Fibroblast of peridontal ligament (primary cell): ENCODE measurements at regions not wholly inside any gene's neighbourhood (a gene's known extent, or its start where the extent isn't known, plus 50 kb on each side); places are given as distances from the start of the nearest gene placed in this dataset.

Experiments used
- DNase-seq: peaks from one replicate; pipeline ENCODE4 v3.0.0-alpha.2; 2010; ENCODE audit errors: extremely low read depth

- DNase-seq, result no peak
Observed at GRCh38 chr3:94694894-94695293, 632.0 kb downstream of the NSUN3 start.

- no peak for DNase-seq
Observed at GRCh38 chr3:94704467-94704866, 641.6 kb downstream of the NSUN3 start.

DNA sequence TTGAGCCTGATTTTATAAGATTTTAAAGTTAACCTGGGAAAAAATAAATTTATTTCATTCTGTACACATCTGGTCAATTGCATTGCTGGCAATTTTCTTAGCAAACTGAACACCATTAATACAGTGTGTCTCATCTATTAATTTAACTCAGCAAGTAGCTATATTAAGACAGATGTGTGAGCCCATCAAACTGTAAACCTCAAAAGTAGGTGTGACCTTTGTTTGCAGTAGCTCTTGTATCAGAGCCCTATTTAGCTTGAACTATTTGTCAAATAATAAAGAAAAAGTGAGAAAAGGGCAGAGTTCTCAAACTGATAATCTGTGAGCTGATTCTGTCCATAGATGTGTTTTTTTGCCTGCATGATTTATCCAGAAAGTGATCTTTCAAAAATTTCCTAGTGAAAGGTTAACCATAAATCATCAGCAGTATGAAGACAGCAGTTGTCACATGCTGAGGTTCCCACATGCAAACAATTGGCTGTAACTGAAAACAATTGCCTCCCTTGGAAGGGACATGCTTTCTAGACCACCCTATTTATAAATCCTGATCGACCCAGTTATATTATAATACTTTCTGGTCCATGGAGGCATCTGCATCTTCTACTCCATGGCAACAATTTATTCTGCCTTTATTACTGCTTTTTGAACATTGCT is 646.5 kb downstream of the NSUN3 start:
- DNase-seq, result no peak

DNA sequence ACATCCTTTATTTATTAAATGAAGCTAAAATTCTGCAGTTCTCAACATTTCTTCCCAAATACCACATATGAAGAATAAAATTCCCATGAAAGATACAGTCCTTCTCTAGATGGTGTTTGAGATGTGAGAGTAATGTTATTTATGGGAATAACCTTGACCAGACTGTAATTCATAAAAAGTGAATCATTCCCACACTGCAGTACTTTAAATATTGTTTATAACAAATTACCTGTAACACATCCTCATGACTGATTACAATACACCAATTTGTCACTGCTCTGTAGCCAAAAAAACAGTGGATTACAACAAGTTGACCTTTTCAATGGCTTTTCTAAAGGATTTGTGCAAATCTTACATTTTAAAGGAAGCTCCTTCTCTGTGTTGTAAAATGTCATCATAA is 651.3 kb downstream of the NSUN3 start:
- DNase-seq, result no peak

DNA sequence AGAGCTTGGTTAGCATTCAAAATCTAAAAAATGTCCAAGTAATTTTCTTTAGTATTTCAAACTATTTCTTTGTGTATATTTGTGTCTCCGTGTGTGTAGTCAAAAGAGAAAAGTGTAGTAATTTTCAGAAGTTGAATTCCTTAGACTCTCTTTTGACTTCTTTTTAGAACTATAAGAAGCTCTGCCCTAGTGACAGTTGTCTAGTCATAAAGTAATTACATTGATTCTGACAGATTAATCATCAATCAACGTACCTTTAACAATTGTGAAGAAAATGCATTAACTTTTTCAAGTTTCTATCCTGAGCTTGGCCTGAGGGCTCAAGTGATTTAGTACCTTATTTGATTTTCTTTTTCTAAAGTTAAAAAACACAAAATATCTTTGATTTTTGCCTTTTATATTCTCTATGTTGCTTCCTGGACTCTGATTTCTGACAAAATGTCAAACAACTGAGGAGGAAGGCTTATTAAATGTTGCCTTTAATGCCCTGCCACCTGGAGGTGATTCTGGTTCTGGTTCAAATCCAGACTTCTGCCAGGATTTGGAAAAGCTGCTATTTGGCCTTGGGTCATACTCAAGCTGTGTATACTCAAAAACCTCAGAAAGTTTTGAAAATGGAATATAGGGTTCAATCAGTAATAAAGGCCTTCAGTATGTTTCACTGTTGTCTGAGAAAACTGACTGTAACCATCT is 653.6 kb downstream of the NSUN3 start:
- DNase-seq, result no peak

DNA sequence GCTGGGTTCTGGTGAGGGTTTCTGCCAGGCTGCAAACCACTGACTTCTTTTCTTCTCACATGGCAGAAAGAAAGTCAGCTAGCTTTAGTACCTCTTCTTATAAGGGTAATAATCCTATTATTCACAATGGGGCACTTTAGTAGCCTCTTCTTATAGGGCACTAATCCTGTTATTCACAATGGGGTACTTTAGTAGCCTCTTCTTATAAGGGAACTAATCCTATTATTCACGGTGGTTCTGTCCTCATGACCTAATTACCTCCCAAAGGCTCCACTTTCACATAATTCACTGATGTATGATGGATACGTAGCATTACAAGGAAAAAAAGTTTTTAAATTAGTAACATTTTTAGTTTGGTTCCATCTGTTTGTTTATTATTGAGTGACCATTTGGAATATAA is 671.3 kb downstream of the NSUN3 start:
- no peak for DNase-seq

- DNase-seq, result no peak
Observed at GRCh38 chr3:94735354-94735753, 672.5 kb downstream of the NSUN3 start.

DNA sequence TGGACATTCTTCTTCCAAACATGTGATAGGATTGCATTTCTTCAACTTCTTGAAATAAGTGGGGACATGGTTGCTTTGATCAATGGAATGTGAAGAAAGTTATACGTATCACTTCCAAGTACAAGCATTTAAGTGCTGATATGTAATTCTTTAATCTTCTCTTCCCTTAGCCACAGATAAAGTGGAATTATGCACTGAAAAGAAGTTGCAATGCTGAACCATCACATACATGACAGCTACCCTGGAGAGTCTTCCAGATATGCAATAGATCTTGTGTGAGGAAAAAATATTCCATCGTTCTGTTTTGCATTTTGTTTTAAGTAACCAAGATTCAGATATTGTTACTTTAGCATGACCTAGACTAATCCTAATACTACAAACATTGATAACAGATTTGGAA is 674.3 kb downstream of the NSUN3 start:
- DNase-seq, result no peak

DNA sequence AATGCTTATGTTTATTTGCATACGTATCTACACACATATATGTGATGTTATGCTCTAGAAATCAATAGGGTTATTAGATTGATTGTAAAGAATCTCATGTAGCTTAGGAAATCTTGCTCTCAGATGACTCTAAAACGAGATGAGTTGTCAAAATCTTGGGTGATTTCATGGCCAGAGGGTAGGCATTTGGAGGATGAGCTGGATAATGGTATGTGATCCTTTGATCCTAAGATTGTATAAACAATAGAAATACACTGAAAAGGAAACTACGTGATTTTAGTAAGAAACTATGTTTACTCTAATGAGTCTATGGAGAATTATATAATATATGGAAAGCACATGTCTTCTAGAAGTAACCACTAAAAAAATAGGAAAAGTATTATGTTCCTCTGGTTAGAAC is 676.6 kb downstream of the NSUN3 start:
- DNase-seq, result no peak

- DNase-seq, result no peak
Observed at GRCh38 chr3:94758751-94759150, 695.9 kb downstream of the NSUN3 start.

GRCh38 chr3:94772402-94772801 is 709.5 kb downstream of the NSUN3 start:
- no peak for DNase-seq

GRCh38 chr3:94775746-94776145 is 712.9 kb downstream of the NSUN3 start:
- DNase-seq, result no peak

- DNase-seq, result no peak
Observed at GRCh38 chr3:94776401-94776915, 713.6 kb downstream of the NSUN3 start.

DNA sequence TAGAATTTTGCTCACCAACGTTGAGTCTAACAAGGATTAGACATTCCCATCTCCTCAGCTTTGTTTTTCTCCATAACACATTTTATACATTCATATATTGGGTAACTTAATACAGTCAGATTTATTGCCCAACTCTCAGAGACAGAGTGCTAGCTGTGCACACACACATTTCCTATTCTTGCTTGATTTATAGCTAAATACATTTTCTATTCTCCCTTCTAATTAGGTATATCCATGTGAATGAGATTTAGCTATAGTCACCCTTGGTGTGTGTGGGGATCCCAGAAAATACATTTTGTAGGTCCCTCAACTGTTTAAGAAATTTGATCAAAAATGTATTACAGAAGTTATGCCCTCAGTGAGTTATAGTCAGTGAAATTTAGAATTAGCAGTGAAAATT is 715.4 kb downstream of the NSUN3 start:
- no peak for DNase-seq

GRCh38 chr3:94778814-94779494 is 716.1 kb downstream of the NSUN3 start:
- no peak for DNase-seq

GRCh38 chr3:94779699-94780098 is 716.8 kb downstream of the NSUN3 start:
- no peak for DNase-seq

DNA sequence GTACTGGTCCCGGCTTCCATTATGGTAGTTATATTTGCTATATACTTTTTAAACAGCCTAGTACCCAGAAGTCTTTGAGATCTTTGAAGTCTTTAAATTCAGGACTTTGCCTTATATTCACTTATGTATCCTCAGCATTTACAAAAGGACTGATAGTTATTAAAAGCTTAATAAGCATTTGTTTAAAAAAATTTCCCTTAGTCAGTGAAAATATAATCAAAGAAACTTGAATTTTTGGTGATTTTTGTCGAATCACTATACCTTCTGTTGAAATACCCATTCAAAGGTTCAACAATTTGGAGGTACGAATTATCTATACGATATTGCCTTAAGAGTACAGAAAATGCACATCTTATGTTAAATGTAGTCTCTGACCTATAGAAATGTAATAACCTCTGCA is 721.4 kb downstream of the NSUN3 start:
- no peak for DNase-seq

GRCh38 chr3:94787066-94787465 is 724.2 kb downstream of the NSUN3 start:
- DNase-seq, result no peak

DNA sequence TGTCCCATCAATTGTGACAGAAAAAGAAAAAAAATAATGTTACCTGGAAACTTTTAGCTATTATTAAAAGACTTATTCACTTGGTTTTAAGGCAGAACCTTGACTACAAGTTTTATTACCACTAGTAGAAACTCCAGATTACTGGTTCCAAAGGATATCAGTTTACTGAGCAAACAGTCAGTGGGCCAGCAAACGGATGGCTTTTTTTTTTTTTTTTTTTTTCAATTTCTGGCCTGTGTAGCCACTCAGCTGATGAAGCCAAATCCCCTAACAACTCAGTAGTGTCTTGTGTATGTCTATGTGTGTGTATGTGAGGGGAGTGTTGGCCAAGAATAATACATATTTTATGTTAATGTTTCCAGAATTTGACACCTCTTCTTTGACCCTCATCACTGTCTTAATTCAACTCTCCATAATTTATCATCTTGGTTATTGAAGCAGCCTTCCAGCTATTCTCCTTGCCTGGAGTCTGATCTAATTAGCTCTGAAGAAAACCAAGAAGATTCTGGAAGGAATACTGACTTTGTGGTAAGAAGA is 724.9 kb downstream of the NSUN3 start:
- DNase-seq, result no peak

GRCh38 chr3:94794563-94794962 is 731.7 kb downstream of the NSUN3 start:
- DNase-seq, result no peak

DNA sequence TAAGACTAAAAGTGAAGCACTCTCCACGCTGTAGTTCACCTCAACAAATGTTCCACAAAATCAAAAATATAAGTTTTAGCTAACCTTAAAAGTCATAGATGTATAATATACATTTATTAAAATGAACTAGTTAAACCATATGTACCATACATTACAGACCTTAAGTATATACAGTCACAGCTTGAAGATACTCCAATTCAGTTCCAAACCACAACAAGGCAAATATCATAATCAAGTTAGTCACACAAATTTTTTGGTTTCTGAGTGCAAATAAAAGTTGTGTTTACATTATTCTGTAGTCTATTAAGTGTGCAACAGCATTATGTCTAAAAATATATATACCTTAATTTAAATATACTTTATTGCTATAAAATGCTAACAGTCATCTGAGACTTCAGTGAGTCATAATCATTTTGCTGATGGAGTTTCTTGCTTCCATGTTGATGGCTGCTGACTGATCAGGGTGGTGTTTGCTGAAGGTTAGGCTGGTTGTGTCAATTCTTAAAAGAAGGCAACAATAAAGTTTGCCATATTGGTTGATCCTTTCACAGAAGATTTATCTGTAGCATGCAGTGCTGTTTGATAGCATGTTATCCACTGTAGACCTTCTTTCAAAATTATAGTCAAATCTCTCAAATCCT is 736.7 kb downstream of the NSUN3 start:
- no peak for DNase-seq

- no peak for DNase-seq
Observed at GRCh38 chr3:94811836-94812235, 749.0 kb downstream of the NSUN3 start.
